H9 (cell line): ENCODE measurements at regions not wholly inside any gene's neighbourhood (a gene's known extent, or its start where the extent isn't known, plus 50 kb on each side); places are given as distances from the start of the nearest gene placed in this dataset.

Experiments
- DNase-seq: peaks from one replicate; pipeline ENCODE4 v3.0.0-alpha.2; 2017
- H2AFZ ChIP-seq: one replicate; pipeline ENCODE4 v1.6.1; 2013; ENCODE audit warnings: mild to moderate bottlenecking, low read length, control low read depth, moderate library complexity
- H2AK5ac ChIP-seq: 2 replicates; pipeline ENCODE4 v1.6.1; 2013; ENCODE audit warnings: low read length, control low read depth, mixed read lengths; ENCODE audit not compliant: insufficient read length
- H2BK120ac ChIP-seq: one replicate; pipeline ENCODE4 v1.6.1; 2013; ENCODE audit warnings: low read depth, mild to moderate bottlenecking, low read length, control low read depth, inconsistent platforms; ENCODE audit not compliant: poor library complexity, severe bottlenecking
- H2BK12ac ChIP-seq: 2 replicates; pipeline ENCODE4 v1.6.1; 2013; ENCODE audit warnings: low read length, control low read depth, mixed read lengths, low read depth; ENCODE audit not compliant: insufficient read length
- H2BK15ac ChIP-seq: 2 replicates; pipeline ENCODE4 v1.6.1; 2013; ENCODE audit warnings: low read depth, low read length, control low read depth
- H2BK20ac ChIP-seq: one replicate; pipeline ENCODE4 v1.6.1; 2013; ENCODE audit warnings: low read depth, mild to moderate bottlenecking, low read length, control low read depth, inconsistent platforms; ENCODE audit not compliant: poor library complexity, severe bottlenecking
- H2BK5ac ChIP-seq: 2 replicates; pipeline ENCODE4 v1.6.1; 2013; ENCODE audit warnings: low read length, control low read depth, mixed read lengths; ENCODE audit not compliant: insufficient read length
- H3K14ac ChIP-seq: 2 replicates; pipeline ENCODE4 v1.6.1; 2013; ENCODE audit warnings: low read length, control low read depth; ENCODE audit not compliant: insufficient read depth
- H3K18ac ChIP-seq: 2 replicates; pipeline ENCODE4 v1.6.1; 2013; ENCODE audit warnings: low read depth, mild to moderate bottlenecking, mixed read lengths, low read length, control low read depth; ENCODE audit not compliant: insufficient read length
- H3K23ac ChIP-seq: 2 replicates; pipeline ENCODE4 v1.6.1; 2013; ENCODE audit warnings: low read length, control low read depth, mixed read lengths, low read depth; ENCODE audit not compliant: insufficient read length
- H3K23me2 ChIP-seq: 2 replicates; pipeline ENCODE4 v1.6.1; 2013; ENCODE audit warnings: low read depth, mild to moderate bottlenecking, mixed read lengths, low read length, control low read depth; ENCODE audit not compliant: insufficient read length, poor library complexity, severe bottlenecking
- H3K27ac ChIP-seq: 2 replicates; pipeline ENCODE4 v1.5.1; 2013; ENCODE audit warnings: low read length, control low read depth, mixed read lengths, low read depth; ENCODE audit not compliant: insufficient read length
- H3K27me3 ChIP-seq: 2 replicates; pipeline ENCODE4 v1.6.1; 2013; ENCODE audit warnings: low read length, control low read depth, inconsistent platforms; ENCODE audit not compliant: insufficient read depth
- H3K4ac ChIP-seq: 2 replicates; pipeline ENCODE4 v1.6.1; 2013; ENCODE audit warnings: low read depth, mild to moderate bottlenecking, control low read depth, inconsistent platforms, low read length, moderate library complexity
- H3K4me1 ChIP-seq: 2 replicates; pipeline ENCODE4 v1.6.1; 2013; ENCODE audit warnings: low read length, control low read depth, inconsistent platforms; ENCODE audit not compliant: insufficient read depth
- H3K4me2 ChIP-seq: 2 replicates; pipeline ENCODE4 v1.6.1; 2013; ENCODE audit warnings: low read length, control low read depth, mixed read lengths; ENCODE audit not compliant: insufficient read length, insufficient read depth
- H3K56ac ChIP-seq: 2 replicates; pipeline ENCODE4 v1.6.1; 2013; ENCODE audit warnings: low read depth, mild to moderate bottlenecking, mixed read lengths, low read length, control low read depth; ENCODE audit not compliant: insufficient read length
- H3K79me1 ChIP-seq: 2 replicates; pipeline ENCODE4 v1.6.1; 2013; ENCODE audit warnings: low read depth, mild to moderate bottlenecking, moderate library complexity, low read length, control low read depth, inconsistent platforms; ENCODE audit not compliant: insufficient read depth, poor library complexity, severe bottlenecking
- H3K79me2 ChIP-seq: 2 replicates; pipeline ENCODE4 v1.6.1; 2013; ENCODE audit warnings: low read length, control low read depth, inconsistent platforms; ENCODE audit not compliant: insufficient read depth
- H3K9ac ChIP-seq: 2 replicates; pipeline ENCODE4 v1.6.1; 2013; ENCODE audit warnings: low read length, control low read depth, mixed read lengths; ENCODE audit not compliant: insufficient read length; ENCODE audit errors: extremely low read depth
- H3K9me3 ChIP-seq: one replicate; pipeline ENCODE4 v1.6.1; 2013; ENCODE audit warnings: low read depth, low read length, inconsistent platforms; ENCODE audit not compliant: control insufficient read depth
- H3T11ph ChIP-seq: one replicate; pipeline ENCODE4 v1.6.1; 2013; ENCODE audit warnings: mild to moderate bottlenecking, low read length, control low read depth, inconsistent platforms
- H4K20me1 ChIP-seq: one replicate; pipeline ENCODE4 v1.6.1; 2013; ENCODE audit not compliant: control insufficient read depth, insufficient read length, insufficient read depth
- H4K5ac ChIP-seq: 2 replicates; pipeline ENCODE4 v1.6.1; 2013; ENCODE audit warnings: low read depth, mild to moderate bottlenecking, mixed read lengths, low read length, control low read depth; ENCODE audit not compliant: insufficient read length
- H4K8ac ChIP-seq: replicated peaks from 2 replicates; pipeline ENCODE4 v1.6.1; 2013; ENCODE audit warnings: low read length, control low read depth, mixed read lengths, low read depth; ENCODE audit not compliant: insufficient read length
- H4K91ac ChIP-seq: 2 replicates; pipeline ENCODE4 v1.6.1; 2013; ENCODE audit warnings: low read depth, mild to moderate bottlenecking, moderate library complexity, mixed read lengths, low read length, control low read depth; ENCODE audit not compliant: insufficient read length
- H3K27ac Mint-ChIP-seq, 3 experiments: 2 replicates in 2 of 3; 3 replicates in 1 of 3; pipeline ENCODE4 v1.8.0; 2020 to 2021; ENCODE audit warnings: mixed read lengths in 3 of 3, mild to moderate bottlenecking in 1 of 3, moderate library complexity in 1 of 3
- H3K27me3 Mint-ChIP-seq: 2 replicates; pipeline ENCODE4 v1.8.0; 2021; ENCODE audit warnings: low read depth, mild to moderate bottlenecking, moderate library complexity, mixed read lengths
- H3K36me3 Mint-ChIP-seq, 3 experiments: 2 replicates in 2 of 3; 3 replicates in 1 of 3; pipeline ENCODE4 v1.8.0; 2020 to 2021; ENCODE audit warnings: low read depth in 3 of 3, mixed read lengths in 3 of 3; ENCODE audit not compliant: insufficient read depth in 1 of 3
- H3K4me1 Mint-ChIP-seq, 2 experiments: 2 replicates each; pipeline ENCODE4 v1.8.0; 2020; ENCODE audit warnings: mixed read lengths in 2 of 2
- H3K4me3 Mint-ChIP-seq, 2 experiments: 2 replicates in 1 of 2; 3 replicates in 1 of 2; pipeline ENCODE4 v1.8.0; 2020 to 2021; ENCODE audit warnings: mild to moderate bottlenecking in 2 of 2, mixed read lengths in 2 of 2, moderate library complexity in 1 of 2
- H3K9me3 Mint-ChIP-seq, 2 experiments: 2 replicates in 1 of 2; 3 replicates in 1 of 2; pipeline ENCODE4 v1.8.0; 2020; ENCODE audit warnings: mild to moderate bottlenecking in 2 of 2, mixed read lengths in 2 of 2, moderate library complexity in 1 of 2
- CTCF ChIP-seq: fragments of 200-600 bp; sonication (generic); conservative IDR thresholded peaks from 3 replicates; pipeline ENCODE4 v1.8.0; 2021; ENCODE audit warnings: antibody characterized with exemption, mild to moderate bottlenecking
- WGBS: extraction: QIAGEN DNeasy Blood & Tissue Kit; methylation state at CpG from one replicate; pipeline ENCODE4 v1.1.7; 2013; ENCODE audit warnings: missing lambda C conversion rate, low lambda C conversion rate, mixed read lengths; ENCODE audit not compliant: insufficient read length; ENCODE audit errors: extremely low coverage; 5-methylcytosine and 5-hydroxymethylcytosine counted together

- Histone ChIP-seq H3K4me2 (no peak overlapping the region), H4K20me1 (no peaks in the 10 kb centered on the region), H4K8ac (no peak overlapping the region), H3K79me1 (no peaks in the 10 kb centered on the region), H3K14ac (no peak overlapping the region), H3K4me1 (no peaks in the 10 kb centered on the region), H3K56ac (no peak overlapping the region), H3K23me2 (no peaks in the 10 kb centered on the region), H3K9ac (no peak overlapping the region), H2BK15ac (no peak overlapping the region), H2BK12ac (no peak overlapping the region), H2AFZ (no peak overlapping the region), H2AK5ac (no peak overlapping the region), H3K18ac (no peak overlapping the region), H3K9me3 (no peaks in the 10 kb centered on the region), H2BK20ac (no peak overlapping the region), H3K23ac (no peak overlapping the region), H4K91ac (no peak overlapping the region), H2BK5ac (no peak overlapping the region), H3K27ac (no peak overlapping the region), H3K79me2 (no peaks in the 10 kb centered on the region), H2BK120ac (no peak overlapping the region), H3K4ac (no peak overlapping the region), H4K5ac (no peak overlapping the region), H3K27me3 (no peaks in the 10 kb centered on the region), H3T11ph (no peak overlapping the region)
- TF ChIP-seq CTCF = no peak
- Mint-ChIP-seq H3K9me3 (no peaks in the 10 kb centered on the region), H3K27ac (peak overlapping the region in 1 of 3 experiments; percentile 28; a peak in 1 of 7 replicates), H3K4me3 (no peak overlapping the region), H3K27me3 (peaks cover 15% of the 10 kb centered on the region), H3K4me1 (peaks cover 25 to 31% of the 10 kb centered on the region in 2 experiments), H3K36me3 (no peaks in the 10 kb centered on the region)
- no CpG with 5 or more reads among the region's 4 CpGs for WGBS
- no peak for DNase-seq
Observed at GRCh38 chr11:115084231-115084630, 405.9 kb downstream of the NXPE2 start.
